Activated CD4-positive, alpha-beta T cell treated with anti-CD3 and anti-CD28 coated beads for 4 hours (primary cell): ENCODE measurements at regions not wholly inside any gene's neighbourhood (a gene's known extent, or its start where the extent isn't known, plus 50 kb on each side); places are given as distances from the start of the nearest gene placed in this dataset.

Experiments
- DNase-seq, 2 donors: peaks; one replicate each; pipeline ENCODE4 v3.0.0-alpha.2; 2020

GRCh38 chr1:229938551-229938950 is 128.5 kb upstream of the GALNT2 start:
- no peak for DNase-seq

- DNase-seq, result no peak
Observed at GRCh38 chr1:229940684-229941083, 126.4 kb upstream of the GALNT2 start.

GRCh38 chr1:229941160-229941559 is 125.9 kb upstream of the GALNT2 start:
- no peak for DNase-seq

- no peak for DNase-seq
Observed at GRCh38 chr1:229941831-229942230, 125.2 kb upstream of the GALNT2 start.

- no peak for DNase-seq
Observed at GRCh38 chr1:229942501-229942900, 124.5 kb upstream of the GALNT2 start.

GRCh38 chr1:229943148-229943714 is 123.8 kb upstream of the GALNT2 start:
- no peak for DNase-seq

GRCh38 chr1:229943988-229944743 is 122.9 kb upstream of the GALNT2 start:
- no peak for DNase-seq

- DNase-seq, result no peak
Observed at GRCh38 chr1:229945795-229946194, 121.2 kb upstream of the GALNT2 start.

- no peak for DNase-seq
Observed at GRCh38 chr1:229947968-229948367, 119.1 kb upstream of the GALNT2 start.

- DNase-seq, result no peak
Observed at GRCh38 chr1:229948438-229948837, 118.6 kb upstream of the GALNT2 start.

- DNase-seq, result no peak
Observed at GRCh38 chr1:229949500-229949899, 117.5 kb upstream of the GALNT2 start.

- no peak for DNase-seq
Observed at GRCh38 chr1:229950020-229950419, 117.0 kb upstream of the GALNT2 start.

- no peak for DNase-seq
Observed at GRCh38 chr1:229950908-229951307, 116.1 kb upstream of the GALNT2 start.

- no peak for DNase-seq
Observed at GRCh38 chr1:229951856-229952534, 115.0 kb upstream of the GALNT2 start.

- DNase-seq, result no peak
Observed at GRCh38 chr1:229952670-229953520, 114.1 kb upstream of the GALNT2 start.

GRCh38 chr1:229953736-229954326 is 113.2 kb upstream of the GALNT2 start:
- no peak for DNase-seq

- DNase-seq, result no peak
Observed at GRCh38 chr1:229964281-229964680, 102.8 kb upstream of the GALNT2 start.

- no peak for DNase-seq
Observed at GRCh38 chr1:229970714-229971113, 96.3 kb upstream of the GALNT2 start.

GRCh38 chr1:229971141-229971540 is 95.9 kb upstream of the GALNT2 start:
- no peak for DNase-seq

GRCh38 chr1:229972600-229973296 is 94.3 kb upstream of the GALNT2 start:
- DNase-seq, result no peak

GRCh38 chr1:229973297-229973612 is 93.8 kb upstream of the GALNT2 start:
- DNase-seq, result no peak

- DNase-seq, result no peak
Observed at GRCh38 chr1:229975047-229975446, 92.0 kb upstream of the GALNT2 start.
